SHP77 treated with DMSO at 0.1 percent for 48 hours (cell line): ENCODE measurements at regions not wholly inside any gene's neighbourhood (a gene's known extent, or its start where the extent isn't known, plus 50 kb on each side); places are given as distances from the start of the nearest gene placed in this dataset.
A peak's percentile ranks its signal among the peaks of the same experiment; 100 is the strongest.

Source experiments
- DNase-seq: peaks from one replicate; lab custom pipeline; 2025; lab: John Stamatoyannopoulos, UW

GRCh38 chr10:98332623-98333269, 64.8 kb upstream of the LOXL4 start:
- DNase-seq = no peak

GRCh38 chr10:98331885-98332284, 63.9 kb upstream of the LOXL4 start:
- no peak for DNase-seq

GRCh38 chr10:98330987-98331386, 63.0 kb upstream of the LOXL4 start:
- DNase-seq = no peak

DNA sequence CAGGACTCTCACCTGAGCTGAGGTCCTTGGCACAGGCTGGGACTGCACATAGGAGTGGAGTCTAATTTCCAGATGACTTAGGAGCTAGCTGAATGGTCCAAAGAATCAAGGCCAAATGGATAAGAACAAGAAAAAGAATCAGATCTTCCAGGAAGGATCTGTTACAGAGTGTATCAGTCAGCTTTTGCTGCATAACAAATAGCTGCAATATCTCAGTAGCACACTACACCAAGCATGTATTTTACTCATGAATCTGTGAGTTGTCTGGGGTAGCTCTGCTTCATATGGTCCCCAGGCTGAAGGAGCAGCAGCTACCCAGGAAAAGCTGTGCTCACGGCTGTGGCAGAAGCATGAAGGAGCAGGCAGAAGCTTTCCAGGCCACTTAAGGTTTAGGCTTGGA, 60.6 kb upstream of the LOXL4 start:
- DNase-seq = no peak

DNA sequence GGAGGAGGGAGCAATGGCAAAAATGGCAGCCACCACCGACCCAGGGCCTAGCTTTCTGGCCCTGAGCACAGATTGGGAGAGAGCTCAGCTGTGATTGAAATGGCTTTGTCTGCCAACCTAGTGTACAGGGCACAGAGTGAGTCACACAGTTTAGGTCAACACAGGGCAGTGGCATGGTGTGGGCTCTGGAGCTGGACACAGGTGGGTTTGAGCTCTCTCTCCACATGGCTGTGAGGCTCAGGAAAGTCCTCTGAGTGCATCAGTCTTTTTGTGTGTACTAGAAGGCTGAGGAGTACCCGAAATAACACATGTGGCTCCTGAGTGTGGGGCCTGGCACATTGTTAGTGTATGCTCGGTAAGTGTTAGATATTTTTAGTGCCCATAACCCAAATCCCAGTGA, 60.2 kb upstream of the LOXL4 start:
- DNase-seq = no peak

DNA sequence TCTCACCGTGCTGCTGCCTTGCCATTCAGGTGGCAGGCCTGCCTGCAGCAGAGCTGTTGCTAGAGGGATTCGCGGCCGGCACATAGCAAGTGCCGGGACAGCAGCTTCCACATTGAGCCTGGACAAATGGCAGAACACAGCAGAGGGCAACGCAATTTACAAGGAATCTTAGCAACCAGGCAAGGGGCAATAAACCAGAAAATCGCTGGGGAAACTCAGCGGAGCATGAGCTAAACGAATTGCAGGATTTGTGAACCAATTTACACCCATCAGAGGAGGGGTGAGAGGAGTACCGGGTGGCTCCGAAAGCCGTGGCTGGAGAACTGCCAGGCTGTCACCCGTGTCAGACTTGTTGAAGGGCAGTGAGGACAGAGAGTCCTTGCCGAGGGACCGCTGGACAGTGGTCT, 58.6 kb upstream of the LOXL4 start:
- DNase-seq = no peak

GRCh38 chr10:98323221-98324164, 55.5 kb upstream of the LOXL4 start:
- DNase-seq = peak; percentile 69

- DNase-seq = no peak
Measured at GRCh38 chr10:98321186-98321780, 53.3 kb upstream of the LOXL4 start.

- DNase-seq = no peak
Measured at GRCh38 chr10:98320486-98321185, 52.6 kb upstream of the LOXL4 start.

DNA sequence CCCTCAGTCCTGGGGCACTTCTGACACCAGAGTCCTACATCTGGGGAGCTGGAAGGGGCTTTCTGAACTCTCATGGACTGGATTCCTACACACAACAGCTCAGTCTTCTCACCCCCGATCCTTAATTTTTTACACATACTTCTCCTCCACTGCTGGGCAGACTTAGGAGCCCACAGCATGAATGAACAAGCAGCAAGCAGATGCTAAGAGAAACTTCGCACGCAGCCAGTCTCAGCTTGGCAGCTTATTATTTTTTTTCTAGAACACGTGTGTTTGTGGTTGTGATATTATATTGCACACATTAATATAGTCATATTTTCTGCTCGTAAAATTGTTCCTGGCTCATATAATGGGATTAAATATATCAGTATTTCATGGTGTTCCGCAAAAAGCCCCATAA, 50.9 kb upstream of the LOXL4 start:
- DNase-seq = no peak
